Tongue (tissue), 1 donor: ENCODE measurements at regions not wholly inside any gene's neighbourhood (a gene's known extent, or its start where the extent isn't known, plus 50 kb on each side); places are given as distances from the start of the nearest gene placed in this dataset.
A peak's percentile ranks its signal among the peaks of the same experiment; 100 is the strongest.
"Not testable (repeated sequence)": the region's sequence is repeated elsewhere in the genome, so short reads cannot be mapped to it uniquely, and the experiment has no call there.

ENCODE experiments used
- DNase-seq: peaks from one replicate; pipeline ENCODE4 v3.0.0-alpha.2; 2015

- DNase-seq, result no peak
Observed at GRCh38 chr4:25474690-25475089, 97.6 kb downstream of the ANAPC4 start.

- DNase-seq, result no peak
Observed at GRCh38 chr4:25477221-25477620, 100.2 kb downstream of the ANAPC4 start.

GRCh38 chr4:25481648-25482047, 104.6 kb downstream of the ANAPC4 start:
- DNase-seq, result no peak

- no peak for DNase-seq
Observed at GRCh38 chr4:25484243-25484721, 107.2 kb downstream of the ANAPC4 start.

GRCh38 chr4:25485104-25485503, 108.0 kb downstream of the ANAPC4 start:
- DNase-seq, result no peak

GRCh38 chr4:25486171-25486570, 109.1 kb downstream of the ANAPC4 start:
- no peak for DNase-seq

GRCh38 chr4:25487155-25487554, 110.1 kb downstream of the ANAPC4 start:
- no peak for DNase-seq

GRCh38 chr4:25489253-25489797, 112.3 kb downstream of the ANAPC4 start:
- no peak for DNase-seq

- DNase-seq, result no peak
Observed at GRCh38 chr4:25493466-25493865, 116.4 kb downstream of the ANAPC4 start.

- no peak for DNase-seq
Observed at GRCh38 chr4:25494166-25494565, 117.1 kb downstream of the ANAPC4 start.

- DNase-seq, result peak; percentile 96
Observed at GRCh38 chr4:25500626-25501316, 123.7 kb downstream of the ANAPC4 start.

- no peak for DNase-seq
Observed at GRCh38 chr4:25502115-25502514, 125.1 kb downstream of the ANAPC4 start.

GRCh38 chr4:25503779-25504178, 126.7 kb downstream of the ANAPC4 start:
- no peak for DNase-seq

- DNase-seq, result no peak
Observed at GRCh38 chr4:25504932-25505636, 128.0 kb downstream of the ANAPC4 start.

GRCh38 chr4:25505637-25505991, 128.6 kb downstream of the ANAPC4 start:
- no peak for DNase-seq

- DNase-seq, result no peak
Observed at GRCh38 chr4:25506032-25506571, 129.0 kb downstream of the ANAPC4 start.

GRCh38 chr4:25509646-25510045, 132.6 kb downstream of the ANAPC4 start:
- no peak for DNase-seq

GRCh38 chr4:25511823-25512222, 134.8 kb downstream of the ANAPC4 start:
- not testable (repeated sequence) for DNase-seq

- no peak for DNase-seq
Observed at GRCh38 chr4:25513814-25514213, 136.8 kb downstream of the ANAPC4 start.

- DNase-seq, result no peak
Observed at GRCh38 chr4:25523405-25523804, 132.2 kb upstream of the SLC34A2 start.

GRCh38 chr4:25524663-25525062, 131.0 kb upstream of the SLC34A2 start:
- DNase-seq, result no peak

GRCh38 chr4:25525896-25526295, 129.8 kb upstream of the SLC34A2 start:
- no peak for DNase-seq

GRCh38 chr4:25527034-25527433, 128.6 kb upstream of the SLC34A2 start:
- DNase-seq, result no peak
